Neural progenitor cell (in vitro differentiated cells): ENCODE measurements at regions not wholly inside any gene's neighbourhood (a gene's known extent, or its start where the extent isn't known, plus 50 kb on each side); places are given as distances from the start of the nearest gene placed in this dataset.

Experiments
- CTCF ChIP-seq: fragments of 200-600 bp; sonication (generic); IDR thresholded peaks from 2 replicates; pipeline ENCODE4 v1.5.1; 2017; ENCODE audit warnings: antibody characterized with exemption, mild to moderate bottlenecking
- EZH2 ChIP-seq: fragments of 200-600 bp; sonication (generic); IDR thresholded peaks from 2 replicates; pipeline ENCODE4 v1.6.1; 2017; ENCODE audit warnings: antibody characterized with exemption, mild to moderate bottlenecking, moderate library complexity
- EZH2phosphoT487 ChIP-seq: fragments of 200-600 bp; sonication (generic); IDR thresholded peaks from 2 replicates; pipeline ENCODE4 v1.6.1; 2017; ENCODE audit warnings: antibody characterized with exemption

DNA sequence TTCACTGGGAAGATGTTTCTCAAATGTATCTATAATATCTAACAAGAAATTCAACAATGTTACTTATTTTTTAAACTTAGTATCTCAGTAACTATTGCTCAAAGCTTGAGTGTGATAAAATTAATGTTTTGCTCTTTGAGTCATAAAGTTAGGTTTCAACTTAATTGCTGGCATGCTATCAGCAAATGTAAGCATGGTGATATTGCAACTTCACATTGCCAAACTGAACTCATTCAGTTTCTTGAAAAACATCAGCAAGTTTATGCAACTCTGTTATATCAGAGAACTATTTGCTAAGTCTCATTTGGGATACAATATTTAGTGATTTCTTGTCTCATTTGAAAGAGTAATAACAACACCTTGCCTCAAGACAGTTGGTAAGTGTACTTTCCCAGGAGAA lies 91.2 kb upstream of the KLF3 start:
- no peak for TF ChIP-seq CTCF
- TF ChIP-seq EZH2: no peak
- TF ChIP-seq EZH2phosphoT487: no peak
